Upper lobe of right lung (tissue), 1 donor: ENCODE measurements at regions not wholly inside any gene's neighbourhood (a gene's known extent, or its start where the extent isn't known, plus 50 kb on each side); places are given as distances from the start of the nearest gene placed in this dataset.
"Not testable (repeated sequence)": the region's sequence is repeated elsewhere in the genome, so short reads cannot be mapped to it uniquely, and the experiment has no call there.

Experiments
- ATAC-seq: fragments of 200-7000 bp; cut with Tn5 transposase; one replicate; pipeline ENCODE4 v1.9.1; 2020; ENCODE audit warnings: mild to moderate bottlenecking, moderate library complexity
- DNase-seq: peaks from one replicate; pipeline ENCODE4 v3.0.0-alpha.2; 2020
- H3K27ac ChIP-seq: fragments of 200-600 bp; one replicate; pipeline ENCODE4 v1.8.0; 2022
- H3K27me3 ChIP-seq: fragments of 200-600 bp; one replicate; pipeline ENCODE4 v1.8.0; 2022; ENCODE audit warnings: mild to moderate bottlenecking
- H3K36me3 ChIP-seq: fragments of 200-600 bp; one replicate; pipeline ENCODE4 v1.8.0; 2022
- H3K4me1 ChIP-seq: fragments of 200-600 bp; one replicate; pipeline ENCODE4 v1.8.0; 2022
- H3K4me3 ChIP-seq: fragments of 200-600 bp; one replicate; pipeline ENCODE4 v1.8.0; 2022; ENCODE audit warnings: mild to moderate bottlenecking
- H3K9me3 ChIP-seq: fragments of 200-600 bp; one replicate; pipeline ENCODE4 v1.8.0; 2022
- intact Hi-C: fragments of 100-400 bp; cut with DNase I; formaldehyde crosslinking; loops from one replicate; pipeline ENCODE4 v1.11.0; 2022
- TF ChIP-seq, protein P1 (sequence below): fragments of 200-600 bp; IDR thresholded peaks from one replicate; pipeline ENCODE4 v1.8.0; 2022; ENCODE audit warnings: antibody characterized with exemption
- donor health status: DM: no; HTN: yes; CAD: no; lungs with severe emphysema.

GRCh38 chr2:193357508-193357907 is 1162.8 kb upstream of the TMEFF2 start:
- ATAC-seq = no peak
- no peak for DNase-seq
- TF ChIP-seq, protein P1, sequence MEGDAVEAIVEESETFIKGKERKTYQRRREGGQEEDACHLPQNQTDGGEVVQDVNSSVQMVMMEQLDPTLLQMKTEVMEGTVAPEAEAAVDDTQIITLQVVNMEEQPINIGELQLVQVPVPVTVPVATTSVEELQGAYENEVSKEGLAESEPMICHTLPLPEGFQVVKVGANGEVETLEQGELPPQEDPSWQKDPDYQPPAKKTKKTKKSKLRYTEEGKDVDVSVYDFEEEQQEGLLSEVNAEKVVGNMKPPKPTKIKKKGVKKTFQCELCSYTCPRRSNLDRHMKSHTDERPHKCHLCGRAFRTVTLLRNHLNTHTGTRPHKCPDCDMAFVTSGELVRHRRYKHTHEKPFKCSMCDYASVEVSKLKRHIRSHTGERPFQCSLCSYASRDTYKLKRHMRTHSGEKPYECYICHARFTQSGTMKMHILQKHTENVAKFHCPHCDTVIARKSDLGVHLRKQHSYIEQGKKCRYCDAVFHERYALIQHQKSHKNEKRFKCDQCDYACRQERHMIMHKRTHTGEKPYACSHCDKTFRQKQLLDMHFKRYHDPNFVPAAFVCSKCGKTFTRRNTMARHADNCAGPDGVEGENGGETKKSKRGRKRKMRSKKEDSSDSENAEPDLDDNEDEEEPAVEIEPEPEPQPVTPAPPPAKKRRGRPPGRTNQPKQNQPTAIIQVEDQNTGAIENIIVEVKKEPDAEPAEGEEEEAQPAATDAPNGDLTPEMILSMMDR = no peak
- Histone ChIP-seq H3K27me3 (no peaks in the 10 kb centered on the region), H3K27ac (no peak overlapping the region), H3K4me3 (no peak overlapping the region), H3K9me3 (no peaks in the 10 kb centered on the region), H3K36me3 (no peaks in the 10 kb centered on the region), H3K4me1 (no peaks in the 10 kb centered on the region)
- intact Hi-C loops = no loop called here

DNA sequence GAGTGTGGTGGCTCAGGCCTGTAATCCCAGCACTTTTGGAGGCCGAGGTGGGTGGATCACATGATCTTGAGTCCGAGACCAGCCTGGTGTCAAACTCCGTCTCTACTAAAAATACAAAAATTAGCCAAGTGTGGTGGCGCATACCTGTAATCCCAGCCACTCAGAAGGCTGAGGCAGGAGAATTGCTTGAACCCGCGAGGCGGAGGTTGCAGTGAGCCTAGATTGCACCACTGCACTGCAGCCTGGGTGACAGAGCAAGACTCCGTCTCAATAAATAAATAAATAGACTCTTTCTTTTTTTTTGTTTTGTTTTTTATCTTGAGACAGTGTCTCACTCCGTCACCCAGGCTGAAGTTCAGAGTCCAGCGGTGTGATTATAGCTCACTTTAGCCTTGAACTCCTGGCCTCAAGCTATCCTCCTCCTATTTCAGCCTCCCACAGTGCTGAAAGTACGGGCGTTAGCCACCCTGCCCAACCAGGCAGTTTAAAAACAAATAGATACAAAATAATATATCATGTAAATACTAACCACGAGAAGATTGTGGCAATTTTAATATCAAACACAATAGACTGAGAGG is 1158.0 kb upstream of the TMEFF2 start:
- intact Hi-C loops, DNase-seq: not testable (repeated sequence)

DNA sequence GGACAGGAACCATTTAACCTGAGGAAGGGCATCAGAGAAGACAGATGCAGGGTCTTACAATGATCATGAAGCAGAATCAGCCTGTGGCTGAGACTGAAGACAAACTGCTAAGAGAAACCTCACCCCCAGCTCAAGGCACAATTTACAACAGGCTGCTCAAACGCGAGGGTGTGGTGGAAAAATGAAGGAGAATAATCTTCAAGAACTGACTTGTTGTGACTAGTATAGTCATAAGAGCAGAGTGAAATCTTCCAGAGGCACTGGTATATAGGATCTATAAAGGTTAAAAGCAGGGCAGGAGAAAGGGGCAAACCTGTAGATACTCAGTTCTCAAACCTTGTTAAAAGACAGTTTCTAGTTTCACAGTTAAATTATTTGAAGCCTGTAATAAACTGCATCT is 1155.8 kb upstream of the TMEFF2 start:
- DNase-seq (no peak), ATAC-seq (no peak)
- H3K27ac ChIP-seq = no peak overlapping the region
- no peaks in the 10 kb centered on the region for H3K27me3 ChIP-seq
- intact Hi-C loops = no loop called here
- no peaks in the 10 kb centered on the region for H3K36me3 ChIP-seq
- TF ChIP-seq, protein P1 = no peak
- H3K9me3 ChIP-seq = no peaks in the 10 kb centered on the region
- no peak overlapping the region for H3K4me3 ChIP-seq
- H3K4me1 ChIP-seq = no peaks in the 10 kb centered on the region

More for the DNA sequence above, 1158.0 kb upstream of the TMEFF2 start:
- ATAC-seq, H3K4me1 ChIP-seq, H3K27me3 ChIP-seq, H3K36me3 ChIP-seq, H3K4me3 ChIP-seq, H3K9me3 ChIP-seq, H3K27ac ChIP-seq: not testable (repeated sequence)

DNA sequence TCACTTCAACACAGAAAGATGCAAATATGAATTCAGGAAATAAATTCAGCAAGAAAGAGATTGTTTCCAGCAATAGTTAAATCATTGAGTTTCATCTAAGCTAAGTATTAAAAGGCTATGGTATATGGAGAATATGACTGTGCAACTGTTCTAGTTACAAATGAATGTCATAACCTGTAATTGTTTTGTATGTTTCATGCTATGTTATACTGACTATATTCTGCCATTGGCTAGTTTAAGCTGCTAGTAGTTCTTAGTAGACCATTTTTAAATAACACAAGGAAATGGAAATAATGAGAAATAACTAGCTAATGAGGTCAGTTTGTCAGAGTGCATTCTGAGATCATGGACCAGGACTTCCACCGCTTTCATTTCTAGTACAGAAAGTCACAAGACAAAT is 1154.9 kb upstream of the TMEFF2 start:
- Histone ChIP-seq H3K36me3 (no peaks in the 10 kb centered on the region), H3K9me3 (no peaks in the 10 kb centered on the region), H3K4me1 (no peaks in the 10 kb centered on the region), H3K4me3 (no peak overlapping the region), H3K27ac (no peak overlapping the region), H3K27me3 (no peaks in the 10 kb centered on the region)
- DNase-seq (no peak), ATAC-seq (no peak)
- TF ChIP-seq, protein P1 = no peak
- intact Hi-C loops = no loop called here

- TF ChIP-seq, protein P1 = no peak
- H3K27ac ChIP-seq = no peak overlapping the region
- no peaks in the 10 kb centered on the region for H3K4me1 ChIP-seq
- peak overlapping the region; percentile 36 for H3K4me3 ChIP-seq
- no peaks in the 10 kb centered on the region for H3K9me3 ChIP-seq
- DNase-seq = no peak
- ATAC-seq = no peak
- no peaks in the 10 kb centered on the region for H3K36me3 ChIP-seq
- no peaks in the 10 kb centered on the region for H3K27me3 ChIP-seq
- intact Hi-C loops = no loop called here
Observed at GRCh38 chr2:193348055-193348454, 1153.3 kb upstream of the TMEFF2 start.

- Histone ChIP-seq H3K9me3 (no peaks in the 10 kb centered on the region), H3K27me3 (no peaks in the 10 kb centered on the region), H3K4me3 (no peak overlapping the region), H3K27ac (no peak overlapping the region), H3K36me3 (no peaks in the 10 kb centered on the region), H3K4me1 (no peaks in the 10 kb centered on the region)
- no peak for DNase-seq
- ATAC-seq = no peak
- intact Hi-C loops = no loop called here
- TF ChIP-seq, protein P1 = no peak
Observed at GRCh38 chr2:193336781-193337180, 1142.0 kb upstream of the TMEFF2 start.
